HEK293 (cell line): ENCODE measurements at regions not wholly inside any gene's neighbourhood (a gene's known extent, or its start where the extent isn't known, plus 50 kb on each side); places are given as distances from the start of the nearest gene placed in this dataset.

Experiments used
- CTCF ChIA-PET: fragments of 350-600 bp; formaldehyde crosslinking; extraction: SDS; loops from one replicate; lab custom pipeline; 2021; ENCODE audit warnings: antibody characterized with exemption; lab: Yijun Ruan, JAX
- POLR2A ChIA-PET: fragments of 300-600 bp; formaldehyde crosslinking; extraction: SDS; loops from one replicate; lab custom pipeline; 2020; ENCODE audit warnings: antibody characterized with exemption, inconsistent platforms; lab: Yijun Ruan, JAX
- H3K27ac ChIP-seq: fragments of 200-500 bp; sonication (Bioruptor generic); 2 replicates; pipeline ENCODE4 v1.5.1; 2014; ENCODE audit warnings: low read depth, low read length, control low read depth, inconsistent platforms; ENCODE audit errors: extremely low read depth
- H3K36me3 ChIP-seq, 2 experiments: fragments of 200-500 bp in 1 of 2; sonication (Bioruptor generic) in 1 of 2; 1 replicate in 1 of 2; 2 replicates in 1 of 2; pipeline ENCODE4 v1.5.1; 2014 to 2017; ENCODE audit warnings: inconsistent platforms in 2 of 2, low read length in 2 of 2; ENCODE audit not compliant: control insufficient read depth in 2 of 2, insufficient read depth in 1 of 2
- H3K4me1 ChIP-seq: fragments of 200-500 bp; sonication (Bioruptor generic); 2 replicates; pipeline ENCODE4 v1.5.1; 2014; ENCODE audit warnings: mild to moderate bottlenecking, low read length, inconsistent platforms; ENCODE audit not compliant: control insufficient read depth, insufficient read depth
- H3K4me3 ChIP-seq: 2 replicates; pipeline ENCODE4 v1.5.1; 2011; ENCODE audit warnings: low read depth, mild to moderate bottlenecking, control low read depth, low read length, moderate library complexity
- H3K9me3 ChIP-seq: fragments of 200-500 bp; sonication (Bioruptor generic); 2 replicates; pipeline ENCODE4 v1.5.1; 2014; ENCODE audit warnings: low read depth, low read length, inconsistent platforms; ENCODE audit not compliant: control insufficient read depth, insufficient read depth
- TCF7L2 ChIP-seq: IDR thresholded peaks from 2 replicates; pipeline ENCODE4 v1.6.1; 2011; ENCODE audit warnings: low read depth, mild to moderate bottlenecking, inconsistent platforms, low read length, moderate library complexity, borderline replicate concordance
- YY1 ChIP-seq: fragments of 450-650 bp; formaldehyde crosslinking; IDR thresholded peaks from 2 replicates; pipeline ENCODE4 v1.5.1; 2018; ENCODE audit warnings: missing biosample characterization, missing genetic modification characterization
- ZNF121 ChIP-seq: fragments of 450-650 bp; formaldehyde crosslinking; IDR thresholded peaks from 2 replicates; pipeline ENCODE4 v1.5.1; 2016; ENCODE audit warnings: missing biosample characterization, missing genetic modification characterization
- ZNF132 ChIP-seq: fragments of 450-650 bp; formaldehyde crosslinking; IDR thresholded peaks from 2 replicates; pipeline ENCODE4 v1.5.1; 2017; ENCODE audit warnings: missing biosample characterization, missing genetic modification characterization, borderline replicate concordance
- ZNF146 ChIP-seq: fragments of 450-650 bp; formaldehyde crosslinking; IDR thresholded peaks from 2 replicates; pipeline ENCODE4 v1.5.1; 2016; ENCODE audit warnings: missing biosample characterization, missing genetic modification characterization
- ZNF155 ChIP-seq: fragments of 450-650 bp; formaldehyde crosslinking; IDR thresholded peaks from 2 replicates; pipeline ENCODE4 v1.5.1; 2016; ENCODE audit warnings: missing biosample characterization, missing genetic modification characterization
- ZNF174 ChIP-seq: fragments of 450-650 bp; formaldehyde crosslinking; IDR thresholded peaks from 2 replicates; pipeline ENCODE4 v1.5.0; 2017; ENCODE audit warnings: missing biosample characterization, mild to moderate bottlenecking, missing genetic modification characterization
- ZNF202 ChIP-seq: fragments of 450-650 bp; formaldehyde crosslinking; IDR thresholded peaks from 2 replicates; pipeline ENCODE4 v1.5.1; 2016; ENCODE audit warnings: missing biosample characterization, missing genetic modification characterization, borderline replicate concordance
- ZNF214 ChIP-seq: fragments of 450-650 bp; formaldehyde crosslinking; IDR thresholded peaks from 2 replicates; pipeline ENCODE4 v1.5.1; 2017; ENCODE audit warnings: missing biosample characterization, mild to moderate bottlenecking, missing genetic modification characterization, borderline replicate concordance
- ZNF354C ChIP-seq: fragments of 450-650 bp; formaldehyde crosslinking; IDR thresholded peaks from 2 replicates; pipeline ENCODE4 v1.5.1; 2016; ENCODE audit warnings: missing biosample characterization, missing genetic modification characterization, low read depth, borderline replicate concordance
- ZNF626 ChIP-seq: fragments of 450-650 bp; sonication (Bioruptor Pico); formaldehyde crosslinking; IDR thresholded peaks from 2 replicates; pipeline ENCODE4 v1.5.1; 2018; ENCODE audit warnings: missing biosample characterization, missing genetic modification characterization, inconsistent platforms
- ZNF654 ChIP-seq: fragments of 450-650 bp; formaldehyde crosslinking; IDR thresholded peaks from 2 replicates; pipeline ENCODE4 v1.5.1; 2016; ENCODE audit warnings: low read depth, missing biosample characterization, missing genetic modification characterization
- ZNF658 ChIP-seq: fragments of 450-650 bp; formaldehyde crosslinking; IDR thresholded peaks from 2 replicates; pipeline ENCODE4; 2016; ENCODE audit warnings: missing biosample characterization, missing genetic modification characterization
- ZNF677 ChIP-seq: fragments of 450-650 bp; IDR thresholded peaks from 2 replicates; pipeline ENCODE4 v1.5.0; 2018; ENCODE audit warnings: missing biosample characterization, mild to moderate bottlenecking, missing genetic modification characterization, moderate library complexity
- TF ChIP-seq, protein P1 (sequence below): fragments of 450-650 bp; formaldehyde crosslinking; IDR thresholded peaks from 2 replicates; pipeline ENCODE4 v1.5.1; 2016; ENCODE audit warnings: missing biosample characterization, missing genetic modification characterization
- TF ChIP-seq, protein P2 (sequence below): fragments of 450-650 bp; formaldehyde crosslinking; IDR thresholded peaks from 2 replicates; pipeline ENCODE4 v1.5.1; 2016; ENCODE audit warnings: missing biosample characterization, missing genetic modification characterization, borderline replicate concordance
- TF ChIP-seq, protein P3 (sequence below): fragments of 450-650 bp; IDR thresholded peaks from 2 replicates; pipeline ENCODE4 v1.5.1; 2018; ENCODE audit warnings: missing biosample characterization, mild to moderate bottlenecking, missing genetic modification characterization
- TF ChIP-seq, protein P4 (sequence below): fragments of 450-650 bp; formaldehyde crosslinking; IDR thresholded peaks from 2 replicates; pipeline ENCODE4 v1.5.1; 2016; ENCODE audit warnings: missing biosample characterization, missing genetic modification characterization, borderline replicate concordance

DNA sequence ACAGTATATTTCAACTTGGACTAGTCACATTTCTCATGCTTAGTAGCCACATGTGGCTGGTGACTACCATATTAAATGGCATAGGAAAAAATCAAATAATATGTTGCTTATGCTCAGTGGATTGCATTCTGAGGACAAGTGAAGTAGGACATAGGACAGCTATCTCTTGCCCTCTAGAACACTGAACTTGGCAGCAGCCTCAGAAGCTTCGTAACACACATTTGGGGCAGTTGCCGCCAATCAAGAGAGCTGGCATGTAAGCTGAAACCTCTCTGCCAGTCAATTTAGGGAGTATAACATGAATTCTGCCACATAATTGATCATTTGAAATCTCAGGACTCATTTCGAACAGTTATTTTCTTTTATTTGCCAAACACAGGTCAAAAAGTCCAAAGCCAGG, 505.5 kb downstream of the MAT2B start:
- TF ChIP-seq ZNF354C (tag by site-specific recombination) = no peak
- no peak for TF ChIP-seq TCF7L2
- TF ChIP-seq ZNF132 = no peak
- TF ChIP-seq, protein P1, sequence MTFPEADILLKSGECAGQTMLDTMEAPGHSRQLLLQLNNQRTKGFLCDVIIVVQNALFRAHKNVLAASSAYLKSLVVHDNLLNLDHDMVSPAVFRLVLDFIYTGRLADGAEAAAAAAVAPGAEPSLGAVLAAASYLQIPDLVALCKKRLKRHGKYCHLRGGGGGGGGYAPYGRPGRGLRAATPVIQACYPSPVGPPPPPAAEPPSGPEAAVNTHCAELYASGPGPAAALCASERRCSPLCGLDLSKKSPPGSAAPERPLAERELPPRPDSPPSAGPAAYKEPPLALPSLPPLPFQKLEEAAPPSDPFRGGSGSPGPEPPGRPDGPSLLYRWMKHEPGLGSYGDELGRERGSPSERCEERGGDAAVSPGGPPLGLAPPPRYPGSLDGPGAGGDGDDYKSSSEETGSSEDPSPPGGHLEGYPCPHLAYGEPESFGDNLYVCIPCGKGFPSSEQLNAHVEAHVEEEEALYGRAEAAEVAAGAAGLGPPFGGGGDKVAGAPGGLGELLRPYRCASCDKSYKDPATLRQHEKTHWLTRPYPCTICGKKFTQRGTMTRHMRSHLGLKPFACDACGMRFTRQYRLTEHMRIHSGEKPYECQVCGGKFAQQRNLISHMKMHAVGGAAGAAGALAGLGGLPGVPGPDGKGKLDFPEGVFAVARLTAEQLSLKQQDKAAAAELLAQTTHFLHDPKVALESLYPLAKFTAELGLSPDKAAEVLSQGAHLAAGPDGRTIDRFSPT (tag by site-specific recombination) = no peak
- TF ChIP-seq, all 188 proteins: peak for 0
- Histone ChIP-seq H3K9me3 (no peaks in the 10 kb centered on the region), H3K4me3 (no peak overlapping the region), H3K4me1 (no peaks in the 10 kb centered on the region), H3K36me3 (no peaks in the 10 kb centered on the region), H3K27ac (no peak overlapping the region)
- ChIA-PET CTCF (no interaction called here), POLR2A (no interaction called here)

DNA sequence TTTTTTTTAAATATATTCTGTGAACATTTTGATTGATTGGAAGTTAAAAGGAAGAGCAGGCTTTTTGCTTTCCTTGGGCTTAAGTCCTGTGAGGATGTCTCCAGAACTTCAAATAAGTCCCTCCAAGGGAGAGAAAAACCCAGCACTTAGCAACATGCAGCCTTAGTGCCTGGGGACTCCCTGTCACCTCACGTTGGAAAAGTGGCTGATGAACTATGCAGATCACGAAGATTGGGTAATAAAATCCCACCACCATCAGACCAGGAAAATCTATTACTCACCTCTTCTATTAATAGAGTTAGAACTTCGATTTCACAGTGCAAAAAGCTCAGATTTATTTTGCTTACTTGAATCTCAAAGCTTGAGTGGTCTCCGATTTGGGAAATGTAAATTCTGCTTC, 507.0 kb downstream of the MAT2B start:
- TF ChIP-seq YY1 = no peak
- no peak for TF ChIP-seq ZNF146 (tag by site-specific recombination)
- TF ChIP-seq ZNF626 = no peak
- Histone ChIP-seq H3K36me3 (no peaks in the 10 kb centered on the region), H3K4me1 (no peaks in the 10 kb centered on the region), H3K4me3 (no peak overlapping the region), H3K27ac (no peak overlapping the region), H3K9me3 (no peaks in the 10 kb centered on the region)
- POLR2A ChIA-PET = no interaction called here
- CTCF ChIA-PET = interaction anchor here (0.5 to 1.8 kb wide), 26 partner anchors 10 to 1303 kb away, joined by 3 to 14 read pairs (median 4); no protein-coding TSS in a partner anchor

DNA sequence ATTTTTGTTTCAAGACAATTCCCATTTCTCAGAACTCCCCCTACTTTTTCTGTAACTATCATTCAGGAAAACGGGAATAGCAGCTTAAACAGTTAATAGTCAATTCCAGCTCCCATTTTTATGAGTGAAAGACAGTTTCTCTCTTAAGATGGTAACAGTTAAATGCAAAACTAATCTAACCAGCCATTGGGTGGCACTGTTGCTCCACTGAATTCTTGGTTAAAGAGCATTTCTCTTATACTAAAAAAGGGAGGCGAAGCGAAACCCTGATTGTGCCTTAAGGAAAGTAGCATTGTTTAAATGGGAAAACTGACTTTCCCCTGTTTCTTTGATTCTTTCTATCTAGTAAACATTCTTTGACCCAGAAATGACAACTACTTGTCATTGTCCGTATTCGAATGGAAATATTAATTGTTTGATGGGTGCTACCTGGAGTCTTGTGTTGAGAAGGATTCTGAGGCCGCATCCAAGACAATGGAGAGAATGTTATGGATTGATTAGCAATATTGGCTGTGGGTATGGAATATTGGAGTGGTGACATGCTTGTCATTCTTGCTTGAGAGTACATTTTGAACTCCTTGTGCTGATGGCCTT, 507.8 kb downstream of the MAT2B start:
- CTCF ChIA-PET = interaction anchor here (0.5 to 1.8 kb wide), 28 partner anchors 9 to 1302 kb away, joined by 3 to 14 read pairs (median 4); no protein-coding TSS in a partner anchor
- no peaks in the 10 kb centered on the region for H3K36me3 ChIP-seq
- POLR2A ChIA-PET = no interaction called here
- no peak for TF ChIP-seq ZNF677
- TF ChIP-seq, protein P2, sequence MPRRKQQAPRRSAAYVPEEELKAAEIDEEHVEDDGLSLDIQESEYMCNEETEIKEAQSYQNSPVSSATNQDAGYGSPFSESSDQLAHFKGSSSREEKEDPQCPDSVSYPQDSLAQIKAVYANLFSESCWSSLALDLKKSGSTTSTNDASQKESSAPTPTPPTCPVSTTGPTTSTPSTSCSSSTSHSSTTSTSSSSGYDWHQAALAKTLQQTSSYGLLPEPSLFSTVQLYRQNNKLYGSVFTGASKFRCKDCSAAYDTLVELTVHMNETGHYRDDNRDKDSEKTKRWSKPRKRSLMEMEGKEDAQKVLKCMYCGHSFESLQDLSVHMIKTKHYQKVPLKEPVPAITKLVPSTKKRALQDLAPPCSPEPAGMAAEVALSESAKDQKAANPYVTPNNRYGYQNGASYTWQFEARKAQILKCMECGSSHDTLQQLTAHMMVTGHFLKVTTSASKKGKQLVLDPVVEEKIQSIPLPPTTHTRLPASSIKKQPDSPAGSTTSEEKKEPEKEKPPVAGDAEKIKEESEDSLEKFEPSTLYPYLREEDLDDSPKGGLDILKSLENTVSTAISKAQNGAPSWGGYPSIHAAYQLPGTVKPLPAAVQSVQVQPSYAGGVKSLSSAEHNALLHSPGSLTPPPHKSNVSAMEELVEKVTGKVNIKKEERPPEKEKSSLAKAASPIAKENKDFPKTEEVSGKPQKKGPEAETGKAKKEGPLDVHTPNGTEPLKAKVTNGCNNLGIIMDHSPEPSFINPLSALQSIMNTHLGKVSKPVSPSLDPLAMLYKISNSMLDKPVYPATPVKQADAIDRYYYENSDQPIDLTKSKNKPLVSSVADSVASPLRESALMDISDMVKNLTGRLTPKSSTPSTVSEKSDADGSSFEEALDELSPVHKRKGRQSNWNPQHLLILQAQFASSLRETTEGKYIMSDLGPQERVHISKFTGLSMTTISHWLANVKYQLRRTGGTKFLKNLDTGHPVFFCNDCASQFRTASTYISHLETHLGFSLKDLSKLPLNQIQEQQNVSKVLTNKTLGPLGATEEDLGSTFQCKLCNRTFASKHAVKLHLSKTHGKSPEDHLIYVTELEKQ (tag by site-specific recombination) = no peak
- TF ChIP-seq ZNF155 (tag by site-specific recombination) = no peak
- TF ChIP-seq ZNF654 (tag by site-specific recombination) = peak; percentile 72
- TF ChIP-seq, protein P3, sequence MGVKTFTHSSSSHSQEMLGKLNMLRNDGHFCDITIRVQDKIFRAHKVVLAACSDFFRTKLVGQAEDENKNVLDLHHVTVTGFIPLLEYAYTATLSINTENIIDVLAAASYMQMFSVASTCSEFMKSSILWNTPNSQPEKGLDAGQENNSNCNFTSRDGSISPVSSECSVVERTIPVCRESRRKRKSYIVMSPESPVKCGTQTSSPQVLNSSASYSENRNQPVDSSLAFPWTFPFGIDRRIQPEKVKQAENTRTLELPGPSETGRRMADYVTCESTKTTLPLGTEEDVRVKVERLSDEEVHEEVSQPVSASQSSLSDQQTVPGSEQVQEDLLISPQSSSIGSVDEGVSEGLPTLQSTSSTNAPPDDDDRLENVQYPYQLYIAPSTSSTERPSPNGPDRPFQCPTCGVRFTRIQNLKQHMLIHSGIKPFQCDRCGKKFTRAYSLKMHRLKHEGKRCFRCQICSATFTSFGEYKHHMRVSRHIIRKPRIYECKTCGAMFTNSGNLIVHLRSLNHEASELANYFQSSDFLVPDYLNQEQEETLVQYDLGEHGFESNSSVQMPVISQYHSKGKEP (tag by site-specific recombination) = no peak
- TF ChIP-seq ZNF174 (tag by site-specific recombination) = no peak
- no peak for TF ChIP-seq ZNF658 (tag by site-specific recombination)
- no peak for TF ChIP-seq ZNF121 (tag by site-specific recombination)
- no peak for TF ChIP-seq ZNF202 (tag by site-specific recombination)
- TF ChIP-seq, protein P4, sequence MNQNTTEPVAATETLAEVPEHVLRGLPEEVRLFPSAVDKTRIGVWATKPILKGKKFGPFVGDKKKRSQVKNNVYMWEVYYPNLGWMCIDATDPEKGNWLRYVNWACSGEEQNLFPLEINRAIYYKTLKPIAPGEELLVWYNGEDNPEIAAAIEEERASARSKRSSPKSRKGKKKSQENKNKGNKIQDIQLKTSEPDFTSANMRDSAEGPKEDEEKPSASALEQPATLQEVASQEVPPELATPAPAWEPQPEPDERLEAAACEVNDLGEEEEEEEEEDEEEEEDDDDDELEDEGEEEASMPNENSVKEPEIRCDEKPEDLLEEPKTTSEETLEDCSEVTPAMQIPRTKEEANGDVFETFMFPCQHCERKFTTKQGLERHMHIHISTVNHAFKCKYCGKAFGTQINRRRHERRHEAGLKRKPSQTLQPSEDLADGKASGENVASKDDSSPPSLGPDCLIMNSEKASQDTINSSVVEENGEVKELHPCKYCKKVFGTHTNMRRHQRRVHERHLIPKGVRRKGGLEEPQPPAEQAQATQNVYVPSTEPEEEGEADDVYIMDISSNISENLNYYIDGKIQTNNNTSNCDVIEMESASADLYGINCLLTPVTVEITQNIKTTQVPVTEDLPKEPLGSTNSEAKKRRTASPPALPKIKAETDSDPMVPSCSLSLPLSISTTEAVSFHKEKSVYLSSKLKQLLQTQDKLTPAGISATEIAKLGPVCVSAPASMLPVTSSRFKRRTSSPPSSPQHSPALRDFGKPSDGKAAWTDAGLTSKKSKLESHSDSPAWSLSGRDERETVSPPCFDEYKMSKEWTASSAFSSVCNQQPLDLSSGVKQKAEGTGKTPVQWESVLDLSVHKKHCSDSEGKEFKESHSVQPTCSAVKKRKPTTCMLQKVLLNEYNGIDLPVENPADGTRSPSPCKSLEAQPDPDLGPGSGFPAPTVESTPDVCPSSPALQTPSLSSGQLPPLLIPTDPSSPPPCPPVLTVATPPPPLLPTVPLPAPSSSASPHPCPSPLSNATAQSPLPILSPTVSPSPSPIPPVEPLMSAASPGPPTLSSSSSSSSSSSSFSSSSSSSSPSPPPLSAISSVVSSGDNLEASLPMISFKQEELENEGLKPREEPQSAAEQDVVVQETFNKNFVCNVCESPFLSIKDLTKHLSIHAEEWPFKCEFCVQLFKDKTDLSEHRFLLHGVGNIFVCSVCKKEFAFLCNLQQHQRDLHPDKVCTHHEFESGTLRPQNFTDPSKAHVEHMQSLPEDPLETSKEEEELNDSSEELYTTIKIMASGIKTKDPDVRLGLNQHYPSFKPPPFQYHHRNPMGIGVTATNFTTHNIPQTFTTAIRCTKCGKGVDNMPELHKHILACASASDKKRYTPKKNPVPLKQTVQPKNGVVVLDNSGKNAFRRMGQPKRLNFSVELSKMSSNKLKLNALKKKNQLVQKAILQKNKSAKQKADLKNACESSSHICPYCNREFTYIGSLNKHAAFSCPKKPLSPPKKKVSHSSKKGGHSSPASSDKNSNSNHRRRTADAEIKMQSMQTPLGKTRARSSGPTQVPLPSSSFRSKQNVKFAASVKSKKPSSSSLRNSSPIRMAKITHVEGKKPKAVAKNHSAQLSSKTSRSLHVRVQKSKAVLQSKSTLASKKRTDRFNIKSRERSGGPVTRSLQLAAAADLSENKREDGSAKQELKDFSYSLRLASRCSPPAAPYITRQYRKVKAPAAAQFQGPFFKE = no peak
- TF ChIP-seq ZNF214 (tag by site-specific recombination) = no peak

More for the DNA sequence above, 507.8 kb downstream of the MAT2B start:
- H3K27ac ChIP-seq = no peak overlapping the region
- no peaks in the 10 kb centered on the region for H3K9me3 ChIP-seq
- no peaks in the 10 kb centered on the region for H3K4me1 ChIP-seq
- no peak overlapping the region for H3K4me3 ChIP-seq
